K562 (cell line): ENCODE measurements at regions not wholly inside any gene's neighbourhood (a gene's known extent, or its start where the extent isn't known, plus 50 kb on each side); places are given as distances from the start of the nearest gene placed in this dataset.

Experiments
- ATAC-seq: fragments of 200-7000 bp; cut with Tn5 transposase; 3 replicates; pipeline ENCODE4 v1.9.1; 2020; ENCODE audit warnings: moderate library complexity
- BruUV-seq: library from RNA; stranded (reverse); fragments of 400-500 nt; replicated peaks from 2 replicates; lab custom pipeline; 2021; lab: Mats Ljungman, UMichigan
- CTCF ChIA-PET: fragments of 300-600 bp; formaldehyde crosslinking; extraction: SDS; loops from one replicate; lab custom pipeline; 2021; ENCODE audit warnings: low intra/inter-chr PET ratio; lab: Yijun Ruan, JAX
- POLR2A ChIA-PET: fragments of 300-600, 350-650 bp; sonication (Branson Sonifier 250); formaldehyde crosslinking; extraction: SDS; loops from one replicate; lab custom pipeline; 2021; ENCODE audit warnings: antibody characterized with exemption, inconsistent platforms; lab: Yijun Ruan, JAX
- DNase-seq, 4 experiments: peaks; one replicate each; pipeline versions ENCODE4 v3.0.0 to v3.0.0-alpha.2; 2011 to 2018; ENCODE audit warnings: low spot score in 3 of 4, mixed read lengths in 3 of 4; ENCODE audit errors: extremely low read depth in 1 of 4
- FAIRE-seq: peaks from 2 replicates; lab custom pipeline; 2011; peaks lifted over from hg19 to GRCh38; lab: Jason Lieb, UNC
- H2AFZ ChIP-seq: 2 replicates; pipeline ENCODE4 v1.6.0; 2011; ENCODE audit warnings: low read depth, low read length, control low read depth, inconsistent platforms
- H3K27ac ChIP-seq: fragments of 200-600 bp; 3 replicates; pipeline ENCODE4 v1.8.0; 2011; ENCODE audit warnings: low read depth, mild to moderate bottlenecking, control low read depth, inconsistent platforms, low read length, moderate library complexity, mixed read lengths; ENCODE audit errors: extremely low read depth
- H3K27me3 ChIP-seq, 2 experiments: fragments of 300-600 bp in 1 of 2; 2 replicates in 1 of 2; 3 replicates in 1 of 2; pipeline versions ENCODE4 v1.6.0 to v1.8.0; 2011; ENCODE audit warnings: inconsistent platforms in 2 of 2, low read length in 2 of 2, mild to moderate bottlenecking in 1 of 2, mixed read lengths in 1 of 2, moderate library complexity in 1 of 2; ENCODE audit not compliant: control insufficient read depth in 2 of 2, insufficient read depth in 2 of 2
- H3K36me3 ChIP-seq: fragments of 300-600 bp; 3 replicates; pipeline ENCODE4 v1.8.0; 2011; ENCODE audit warnings: mild to moderate bottlenecking, low read length, inconsistent platforms; ENCODE audit not compliant: control insufficient read depth, insufficient read depth
- H3K4me1 ChIP-seq, 2 experiments: fragments of 200-600 bp in 1 of 2; replicated peaks in 1 of 2; 2 replicates in 1 of 2; 3 replicates in 1 of 2; pipeline versions ENCODE4 v1.5.1 to v1.8.0; 2011; ENCODE audit warnings: inconsistent platforms in 2 of 2, low read length in 2 of 2, mild to moderate bottlenecking in 1 of 2, mixed read lengths in 1 of 2, moderate library complexity in 1 of 2; ENCODE audit not compliant: control insufficient read depth in 2 of 2, insufficient read depth in 2 of 2
- H3K4me2 ChIP-seq: 2 replicates; pipeline ENCODE4 v1.6.1; 2011; ENCODE audit warnings: low read length, control low read depth, inconsistent platforms, mixed read lengths; ENCODE audit not compliant: insufficient read depth
- H3K4me3 ChIP-seq: fragments of 200-600 bp; sonication (generic), shearing (Covaris generic); 2 replicates; pipeline ENCODE4 v1.5.1; 2016; ENCODE audit warnings: control low read depth, inconsistent platforms
- H3K79me2 ChIP-seq: fragments of 200-600 bp; 3 replicates; pipeline ENCODE4 v1.8.0; 2011; ENCODE audit warnings: low read length, inconsistent platforms; ENCODE audit not compliant: control insufficient read depth, insufficient read depth
- H3K9ac ChIP-seq, 2 experiments: 2 replicates each; pipeline versions ENCODE4 v1.6.0 to v1.6.1; 2011; ENCODE audit warnings: low read depth in 2 of 2, low read length in 2 of 2, control low read depth in 1 of 2, inconsistent platforms in 1 of 2, mild to moderate bottlenecking in 1 of 2, mixed read lengths in 1 of 2; ENCODE audit not compliant: insufficient read depth in 1 of 2
- H3K9me1 ChIP-seq: one replicate; pipeline ENCODE4 v1.6.0; 2011; ENCODE audit warnings: inconsistent platforms, mild to moderate bottlenecking, low read length, moderate library complexity; ENCODE audit not compliant: control insufficient read depth, insufficient read depth
- H3K9me3 ChIP-seq: replicated peaks from 2 replicates; pipeline ENCODE4 v1.5.1; 2011; ENCODE audit warnings: low read depth, low read length, inconsistent platforms; ENCODE audit not compliant: control insufficient read depth, insufficient read depth
- H4K20me1 ChIP-seq: replicated peaks from 2 replicates; pipeline ENCODE4 v1.6.1; 2011; ENCODE audit warnings: low read length, inconsistent platforms, mixed read lengths; ENCODE audit not compliant: control insufficient read depth, insufficient read depth
- ATF6 ChIP-seq: sonication (generic); formaldehyde crosslinking; IDR thresholded peaks from 2 replicates; pipeline ENCODE4 v1.4.0; 2020; ENCODE audit warnings: mild to moderate bottlenecking, missing genetic modification reagents
- MCM5 ChIP-seq: fragments of 450-650 bp; IDR thresholded peaks from 2 replicates; pipeline ENCODE4 v1.6.1; 2016; ENCODE audit warnings: low read depth
- MED1 ChIP-seq: sonication (generic); formaldehyde crosslinking; IDR thresholded peaks from 2 replicates; pipeline ENCODE4 v1.8.1; 2023; ENCODE audit warnings: missing genetic modification reagents, borderline replicate concordance
- NCOA2 ChIP-seq, 2 experiments: fragments of 450-650 bp; IDR thresholded peaks; 2 replicates each; pipeline ENCODE4 v1.6.1; 2018; ENCODE audit warnings: mild to moderate bottlenecking in 2 of 2, moderate library complexity in 1 of 2; ENCODE audit not compliant: partially characterized antibody in 2 of 2
- PHB ChIP-seq: fragments of 250-450 bp; sonication (Bioruptor Pico); IDR thresholded peaks from 2 replicates; pipeline ENCODE4 v1.5.0; 2021
- POLR2A ChIP-seq: fragments of 450-650 bp; conservative IDR thresholded peaks from 2 replicates; pipeline ENCODE4 v1.6.1; 2016
- POU5F1 ChIP-seq: fragments of 150-350 bp; IDR thresholded peaks from 2 replicates; pipeline ENCODE4 v1.6.1; 2014; ENCODE audit warnings: borderline replicate concordance, low read length, low read depth, mild to moderate bottlenecking; ENCODE audit not compliant: partially characterized antibody
- RFX7 ChIP-seq: fragments of 250-450 bp; sonication (Bioruptor Pico); IDR thresholded peaks from 2 replicates; pipeline ENCODE4 v1.5.1; 2021; ENCODE audit warnings: mild to moderate bottlenecking
- WHSC1 ChIP-seq: IDR thresholded peaks from one replicate; pipeline ENCODE4 v1.6.1; 2012; ENCODE audit warnings: low read length, control low read depth, inconsistent platforms
- ZFP1 ChIP-seq: fragments of 450-650 bp; formaldehyde crosslinking; IDR thresholded peaks from 2 replicates; pipeline ENCODE4 v1.4.0; 2020; ENCODE audit warnings: mild to moderate bottlenecking, mixed read lengths
- ZNF347 ChIP-seq: fragments of 450-650 bp; formaldehyde crosslinking; IDR thresholded peaks from 2 replicates; pipeline ENCODE4 v1.4.0; 2020; ENCODE audit warnings: low read depth, mild to moderate bottlenecking, moderate library complexity
- ZNF780A ChIP-seq: fragments of 250-450 bp; sonication (Bioruptor Pico); IDR thresholded peaks from 2 replicates; pipeline ENCODE4 v1.5.0; 2021; ENCODE audit warnings: mild to moderate bottlenecking
- WGBS: fragments of 100-300 bp; shearing (Covaris generic); methylation state at CpG from one replicate; pipeline ENCODE4 v1.1.6; 2016; ENCODE audit warnings: low coverage, mixed read lengths; ENCODE audit not compliant: insufficient coverage; ENCODE audit errors: missing lambda C conversion rate; 5-methylcytosine and 5-hydroxymethylcytosine counted together
- in situ Hi-C: fragments of 300-500 bp; cut with MboI; formaldehyde crosslinking; loops from 4 replicates; pipeline ENCODE4 v1.15.0; 2018; ENCODE audit warnings: inconsistent platforms, mixed read lengths
- intact Hi-C: fragments of 100-400 bp; cut with micrococcal nuclease; formaldehyde crosslinking; loops from 2 replicates; pipeline ENCODE4 v1.14.2; 2022
- TF ChIP-seq, protein P1 (sequence below): fragments of 200-800 bp; sonication (Bioruptor generic); IDR thresholded peaks from 2 replicates; pipeline ENCODE4 v1.6.1; 2017; ENCODE audit warnings: missing genetic modification characterization, missing compliant biosample characterization
- TF ChIP-seq, protein P2 (sequence below): sonication (generic); formaldehyde crosslinking; IDR thresholded peaks from 2 replicates; pipeline ENCODE4 v1.8.0; 2022; ENCODE audit warnings: missing genetic modification reagents, mild to moderate bottlenecking, moderate library complexity, borderline replicate concordance

- H3K9ac ChIP-seq = no peak overlapping the region
- ChIA-PET POLR2A (no interaction called here), CTCF (no interaction called here)
- H4K20me1 ChIP-seq = no peaks in the 10 kb centered on the region
- no peak overlapping the region for H3K27ac ChIP-seq
- under 1% methylated on average over 6 of the region's 7 CpGs for WGBS
- no peaks in the 10 kb centered on the region for H3K79me2 ChIP-seq
- FAIRE-seq (no peak), DNase-seq (no peak), ATAC-seq (no peak)
- no peak overlapping the region for H3K4me2 ChIP-seq
- H3K9me3 ChIP-seq = no peaks in the 10 kb centered on the region; the same call in 1 of the 2 replicates
- TF ChIP-seq, protein P1, sequence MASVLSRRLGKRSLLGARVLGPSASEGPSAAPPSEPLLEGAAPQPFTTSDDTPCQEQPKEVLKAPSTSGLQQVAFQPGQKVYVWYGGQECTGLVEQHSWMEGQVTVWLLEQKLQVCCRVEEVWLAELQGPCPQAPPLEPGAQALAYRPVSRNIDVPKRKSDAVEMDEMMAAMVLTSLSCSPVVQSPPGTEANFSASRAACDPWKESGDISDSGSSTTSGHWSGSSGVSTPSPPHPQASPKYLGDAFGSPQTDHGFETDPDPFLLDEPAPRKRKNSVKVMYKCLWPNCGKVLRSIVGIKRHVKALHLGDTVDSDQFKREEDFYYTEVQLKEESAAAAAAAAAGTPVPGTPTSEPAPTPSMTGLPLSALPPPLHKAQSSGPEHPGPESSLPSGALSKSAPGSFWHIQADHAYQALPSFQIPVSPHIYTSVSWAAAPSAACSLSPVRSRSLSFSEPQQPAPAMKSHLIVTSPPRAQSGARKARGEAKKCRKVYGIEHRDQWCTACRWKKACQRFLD (CRISPR knock-in tag) = no peak
- TF ChIP-seq, protein P2, sequence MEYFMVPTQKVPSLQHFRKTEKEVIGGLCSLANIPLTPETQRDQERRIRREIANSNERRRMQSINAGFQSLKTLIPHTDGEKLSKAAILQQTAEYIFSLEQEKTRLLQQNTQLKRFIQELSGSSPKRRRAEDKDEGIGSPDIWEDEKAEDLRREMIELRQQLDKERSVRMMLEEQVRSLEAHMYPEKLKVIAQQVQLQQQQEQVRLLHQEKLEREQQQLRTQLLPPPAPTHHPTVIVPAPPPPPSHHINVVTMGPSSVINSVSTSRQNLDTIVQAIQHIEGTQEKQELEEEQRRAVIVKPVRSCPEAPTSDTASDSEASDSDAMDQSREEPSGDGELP (CRISPR knock-in tag) = no peak
- TF ChIP-seq NCOA2 (IDR thresholded peaks at IDR 0.05; ENCODE audit: partially characterized antibody in 2 of 2) = no peak
- no peak for TF ChIP-seq POLR2A
- TF ChIP-seq ATF6 = no peak
- no peak for TF ChIP-seq MCM5
- TF ChIP-seq MED1 (CRISPR knock-in tag) = no peak
- TF ChIP-seq POU5F1 = no peak
- TF ChIP-seq ZNF347 (CRISPR knock-in tag) = no peak
- no peak for TF ChIP-seq RFX7 (CRISPR knock-in tag)
- no peak for TF ChIP-seq ZNF780A
- TF ChIP-seq WHSC1 = no peak
- no peak for TF ChIP-seq ZFP1 (CRISPR knock-in tag)
- no peak for TF ChIP-seq PHB (CRISPR knock-in tag)
- BruUV-seq = no TSS peak
- H3K36me3 ChIP-seq = no peaks in the 10 kb centered on the region
- in situ Hi-C loops (no loop called here), intact Hi-C loops (loop anchor here (10.0 kb wide), 1 partner anchor 625 kb away; no protein-coding TSS in a partner anchor)
- no peak overlapping the region for H3K4me3 ChIP-seq
- no peaks in the 10 kb centered on the region for H3K9me1 ChIP-seq
- H3K27me3 ChIP-seq = no peaks in the 10 kb centered on the region
- H3K4me1 ChIP-seq = no peaks in the 10 kb centered on the region
- no peak overlapping the region for H2AFZ ChIP-seq
These were observed 378.4 kb upstream of the AGTR1 start for GRCh38 chr3:148319161-148319915.
